ENCODE measurements at regions not wholly inside any gene's neighbourhood (a gene's known extent, or its start where the extent isn't known, plus 50 kb on each side); places are given as distances from the start of the nearest gene placed in this dataset.

DNA sequence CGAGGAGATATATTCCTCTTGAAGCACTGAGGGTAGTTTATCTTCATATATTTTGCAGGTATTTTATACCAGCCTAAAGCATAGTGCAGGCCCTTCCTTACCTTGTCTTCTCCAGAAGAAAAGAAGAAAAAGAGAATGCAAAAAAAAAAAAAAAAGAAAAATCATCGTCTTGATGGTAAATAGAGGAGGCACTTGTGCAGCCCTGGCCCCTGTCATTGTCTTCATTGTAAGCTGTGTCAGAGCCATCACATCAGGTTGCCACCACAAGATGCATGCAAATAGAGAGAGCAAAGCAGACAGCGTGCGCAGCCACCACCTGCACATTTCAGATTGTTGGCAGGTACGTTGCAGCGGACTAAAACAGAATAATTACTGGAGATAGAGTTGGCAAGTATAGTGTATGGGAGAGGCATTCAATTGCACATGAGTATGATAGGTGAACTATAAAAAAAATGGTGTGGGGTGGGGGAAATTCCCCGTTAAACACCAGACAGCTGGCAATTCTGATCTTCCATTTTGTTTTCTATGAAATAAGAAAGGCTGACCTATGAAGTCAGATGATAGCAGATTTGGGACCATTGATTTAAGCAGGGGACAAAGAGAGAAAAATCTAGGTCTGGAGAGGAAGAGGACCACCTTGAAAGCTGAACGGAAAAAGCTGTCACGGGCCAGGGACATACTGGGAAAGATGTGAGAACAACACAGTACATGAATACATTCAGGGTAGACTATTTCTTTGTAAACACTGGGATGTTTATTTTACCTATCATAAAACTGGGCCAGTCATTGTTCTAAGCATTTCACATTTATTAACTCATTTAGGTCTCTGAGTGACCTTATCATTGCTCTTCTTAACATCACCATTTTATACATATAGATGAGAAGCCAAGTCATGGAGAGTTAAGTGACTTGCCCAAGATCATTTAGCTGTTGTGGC is 306.3 kb upstream of the SP8 start:
- no peak for DNase-seq (ENCODE audit: low read depth)

DNA sequence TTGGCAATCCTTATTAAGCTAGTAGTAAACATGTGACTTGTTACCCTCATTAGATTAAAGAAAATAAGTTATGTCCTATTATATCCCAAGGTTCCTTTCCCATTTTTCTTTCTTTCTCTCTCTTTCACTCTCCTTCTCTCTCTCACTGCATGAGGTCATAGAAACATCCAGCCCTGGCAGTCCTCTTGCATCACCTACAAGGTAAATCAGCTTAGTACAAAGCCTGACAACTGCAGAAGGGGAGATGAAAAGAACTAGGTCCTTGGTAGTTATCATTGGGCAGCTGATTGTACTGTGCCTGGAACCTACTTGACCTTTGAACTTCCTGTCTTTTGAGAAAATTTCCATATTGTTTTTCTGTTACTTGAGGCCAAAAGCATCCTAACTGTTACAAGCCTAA is 307.9 kb upstream of the SP8 start:
- no peak for DNase-seq (ENCODE audit: low read depth)

GRCh38 chr7:21099432-21099831 is 312.7 kb upstream of the SP8 start:
- DNase-seq (ENCODE audit: low read depth), result no peak

DNA sequence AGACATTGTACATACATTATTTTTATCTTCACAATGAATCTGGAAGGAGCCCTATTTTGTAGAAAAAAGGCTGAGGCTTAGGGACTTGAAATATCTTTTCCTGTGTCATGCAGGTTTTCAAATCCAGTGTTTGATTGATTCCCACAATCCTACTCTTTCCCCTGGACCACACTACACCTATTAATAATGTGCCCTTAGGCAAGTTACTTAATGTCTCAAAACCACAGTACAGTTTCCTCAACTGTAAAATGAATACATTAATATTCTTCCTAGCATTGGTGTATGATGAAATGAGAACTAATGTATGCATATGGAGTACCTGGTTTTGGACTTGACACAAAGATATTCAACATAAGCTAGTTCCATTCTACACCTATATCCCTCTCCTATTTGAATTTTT is 313.3 kb upstream of the SP8 start:
- no peak for DNase-seq (ENCODE audit: low read depth)

GRCh38 chr7:21101541-21101940 is 314.9 kb upstream of the SP8 start:
- DNase-seq (ENCODE audit: low read depth), result no peak

- no peak for DNase-seq (ENCODE audit: low read depth)
Measured at GRCh38 chr7:21103426-21104123, 316.9 kb upstream of the SP8 start.

DNA sequence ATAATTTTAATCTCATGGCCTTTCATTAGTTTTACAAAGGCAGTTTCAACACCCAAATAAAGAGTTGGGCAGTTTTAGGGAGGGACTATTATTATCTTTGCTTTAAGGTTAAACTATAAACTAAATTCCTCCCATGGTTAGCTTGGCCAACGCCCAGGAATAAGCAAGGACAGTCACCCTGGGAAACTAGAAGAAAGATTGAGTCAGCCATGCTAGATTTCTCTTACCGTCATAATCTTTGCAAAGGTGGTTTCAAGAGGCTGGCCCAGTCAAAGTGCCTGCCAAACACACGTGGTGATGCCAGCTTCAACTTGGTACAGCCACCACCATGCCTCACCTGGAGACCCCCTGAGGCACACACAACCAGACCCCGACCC is 317.4 kb upstream of the SP8 start:
- DNase-seq (ENCODE audit: low read depth), result no peak

DNA sequence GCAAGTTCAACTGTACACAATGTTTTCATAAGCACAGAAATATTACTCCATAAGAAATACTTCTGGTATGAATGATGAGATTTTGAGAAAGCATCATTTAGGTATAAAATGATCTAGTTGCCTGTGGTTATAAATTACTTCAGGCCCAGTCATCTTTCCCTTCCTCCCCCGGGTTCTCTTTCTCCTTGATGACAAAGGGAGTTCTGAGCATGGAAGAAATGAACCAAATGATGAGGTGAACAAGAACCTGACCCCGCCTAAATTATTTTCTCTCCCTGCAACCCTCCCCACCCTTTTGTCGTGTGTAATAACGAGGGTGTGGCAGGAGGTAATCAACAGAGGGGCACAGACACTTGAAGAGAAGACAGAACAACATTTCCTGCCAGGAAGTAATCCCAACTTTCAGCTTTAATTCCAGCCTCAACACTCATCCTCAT is 319.6 kb upstream of the SP8 start:
- no peak for DNase-seq (ENCODE audit: low read depth)

- DNase-seq (ENCODE audit: low read depth), result no peak
Measured at GRCh38 chr7:21107101-21107500, 320.4 kb upstream of the SP8 start.

DNA sequence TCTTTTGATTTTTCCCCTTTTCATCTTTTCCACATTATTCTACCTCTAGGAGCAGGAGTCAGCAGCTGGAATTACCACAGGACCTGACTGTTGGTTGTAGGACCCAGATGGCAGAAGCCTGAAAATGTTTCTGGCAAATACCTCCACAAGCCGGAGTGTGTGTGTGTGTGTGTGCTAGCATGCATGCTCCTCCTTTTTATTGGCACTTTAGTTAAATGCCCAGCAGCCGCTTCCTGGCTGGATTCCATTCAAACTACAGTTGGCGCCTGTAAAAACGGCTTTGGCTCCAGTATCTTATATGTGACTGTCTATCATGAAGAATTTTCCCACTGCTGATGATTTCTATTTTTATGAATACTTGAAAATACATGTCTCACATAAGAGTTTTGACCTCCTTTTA is 319.7 kb upstream of the SP4 start:
- DNase-seq (ENCODE audit: low read depth), result no peak

DNA sequence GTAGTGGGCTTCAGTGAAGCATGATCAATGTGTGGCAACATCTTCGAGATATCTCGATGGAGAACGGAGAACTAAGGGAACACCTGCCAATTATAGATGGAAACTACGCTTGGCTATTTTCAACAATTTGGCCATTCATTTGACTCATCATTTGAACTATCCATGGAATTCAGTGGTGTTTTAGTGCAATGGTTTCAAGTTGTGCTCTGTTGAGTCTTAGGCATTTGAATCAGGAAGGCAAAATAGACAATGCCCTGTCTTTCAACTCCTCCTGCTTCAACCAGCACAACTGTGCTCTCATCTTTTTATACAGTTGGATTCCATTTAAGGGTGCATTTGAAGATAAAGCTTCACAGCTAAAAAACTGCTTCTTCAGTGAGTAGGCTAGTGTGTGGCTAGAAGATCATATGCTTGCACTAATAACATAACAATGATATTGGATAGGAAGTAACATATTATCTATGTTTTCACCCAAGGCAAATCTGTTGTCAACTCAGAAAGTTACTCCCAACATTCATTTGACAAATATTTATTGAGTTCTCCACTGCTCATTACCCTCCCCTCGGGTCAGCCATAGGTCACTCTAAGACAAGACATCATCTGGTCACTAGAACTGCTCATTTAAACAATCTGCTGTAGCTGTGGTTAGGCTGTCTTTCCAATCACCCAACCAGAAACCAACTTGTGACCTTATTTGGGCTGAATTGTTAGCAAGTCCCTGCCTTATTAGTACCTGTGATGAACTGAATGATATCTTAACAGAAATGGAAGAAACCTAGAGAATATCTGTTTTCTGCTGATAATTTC is 314.1 kb upstream of the SP4 start:
- no peak for DNase-seq (ENCODE audit: low read depth)

DNA sequence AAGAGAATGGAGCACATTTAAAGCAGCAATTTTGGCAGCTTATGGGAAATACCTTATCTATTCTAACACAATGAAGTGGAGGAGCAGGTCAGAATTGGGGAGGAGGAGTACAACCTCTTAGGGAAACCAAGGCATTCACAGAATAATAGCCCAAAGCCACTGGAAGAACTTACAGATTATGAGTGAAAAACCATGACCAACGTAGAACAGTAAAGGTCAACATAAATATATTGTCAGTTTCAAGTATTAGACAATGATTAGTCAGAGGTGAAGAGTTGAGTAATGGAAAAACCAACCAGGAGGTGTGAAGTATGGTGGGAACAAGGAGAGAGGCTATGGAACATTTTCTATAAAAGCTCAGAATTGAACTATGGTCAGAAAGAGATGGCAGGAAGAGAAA is 304.3 kb upstream of the SP4 start:
- DNase-seq (ENCODE audit: low read depth), result no peak

DNA sequence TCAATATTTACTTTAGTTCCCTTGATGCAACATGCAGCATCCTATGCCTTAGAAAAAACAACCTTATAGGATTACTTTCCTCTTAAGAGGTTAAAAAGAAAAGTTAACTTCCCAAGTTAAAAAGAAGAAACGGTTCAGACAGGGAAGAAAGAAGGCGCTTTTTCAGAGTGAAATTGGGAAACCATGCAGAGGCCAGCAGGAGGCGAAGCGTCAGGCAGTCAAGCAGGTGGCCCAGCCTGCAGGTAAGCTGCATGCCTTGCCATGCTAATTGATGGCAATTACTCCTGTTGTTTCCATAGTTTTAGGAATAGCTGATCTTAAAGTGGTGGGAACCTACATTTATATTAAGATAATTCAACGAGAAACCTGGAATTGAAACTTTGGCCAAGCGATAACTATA is 302.6 kb upstream of the SP4 start:
- no peak for DNase-seq (ENCODE audit: low read depth)

- no peak for DNase-seq (ENCODE audit: low read depth)
Measured at GRCh38 chr7:21128062-21128817, 299.6 kb upstream of the SP4 start.

DNA sequence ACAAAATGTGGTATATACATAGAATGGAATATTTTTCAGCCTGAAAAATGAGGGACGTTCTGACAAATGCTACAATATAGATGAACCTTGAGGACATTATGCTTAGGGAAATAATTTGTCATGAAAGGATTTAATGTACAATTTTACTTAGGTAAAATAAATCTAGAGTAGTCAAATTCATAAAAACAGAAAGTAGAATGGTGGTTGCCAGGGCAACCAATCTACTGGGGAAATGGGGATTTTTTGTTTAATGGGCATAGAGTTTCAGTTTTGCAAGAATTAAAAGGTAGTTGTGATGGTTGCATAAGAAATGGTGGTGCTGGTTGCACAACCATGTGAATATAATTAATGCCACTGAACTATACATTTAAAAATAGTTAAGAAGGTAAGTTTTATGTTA is 296.0 kb upstream of the SP4 start:
- no peak for DNase-seq (ENCODE audit: low read depth)

DNA sequence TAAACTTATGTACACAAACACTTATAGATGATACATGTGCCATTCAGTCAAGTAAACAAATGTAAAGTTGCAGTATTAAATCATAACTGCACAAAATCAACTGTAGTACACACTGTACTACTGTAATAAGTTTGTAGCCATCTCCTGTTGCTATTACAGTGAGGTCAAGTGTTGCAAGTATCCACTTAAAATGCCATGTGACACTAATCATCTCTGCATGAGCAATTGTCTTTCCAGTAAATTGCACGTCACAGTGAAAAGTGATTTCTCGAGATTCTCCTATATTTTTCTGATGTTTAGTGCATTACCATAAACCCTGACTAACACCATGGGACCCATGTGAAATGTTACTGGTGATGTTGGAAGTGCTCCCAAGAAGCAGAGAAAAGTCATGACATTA is 293.3 kb upstream of the SP4 start:
- no peak for DNase-seq (ENCODE audit: low read depth)

- DNase-seq (ENCODE audit: low read depth), result no peak
Measured at GRCh38 chr7:21135437-21135836, 292.4 kb upstream of the SP4 start.

- DNase-seq (ENCODE audit: low read depth), result no peak
Measured at GRCh38 chr7:21137640-21138039, 290.2 kb upstream of the SP4 start.

- no peak for DNase-seq (ENCODE audit: low read depth)
Measured at GRCh38 chr7:21140622-21141021, 287.3 kb upstream of the SP4 start.

GRCh38 chr7:21141476-21141875 is 286.4 kb upstream of the SP4 start:
- no peak for DNase-seq (ENCODE audit: low read depth)

DNA sequence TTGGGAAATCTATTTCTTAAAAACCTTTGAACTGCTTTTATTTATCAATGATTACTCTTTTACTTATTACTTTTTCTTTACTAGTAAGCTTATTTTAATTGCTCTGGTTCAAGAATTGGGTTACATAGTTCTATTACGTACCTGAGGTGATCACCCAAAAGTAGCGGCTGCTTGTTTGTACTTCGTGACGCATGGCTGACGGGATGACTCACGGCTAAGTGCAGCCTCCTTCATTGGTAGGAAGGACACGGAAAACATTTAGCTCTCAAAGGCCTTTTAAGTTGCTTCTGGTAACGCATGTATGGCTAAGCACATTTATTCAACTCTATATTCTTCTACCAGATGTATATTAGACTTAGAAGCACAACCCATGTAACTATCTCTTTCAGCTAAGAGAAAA is 285.8 kb upstream of the SP4 start:
- DNase-seq (ENCODE audit: low read depth), result no peak

Measured in iris pigment epithelial cell (primary cell).